Cardiac septum (tissue), 1 donor: ENCODE measurements at regions not wholly inside any gene's neighbourhood (a gene's known extent, or its start where the extent isn't known, plus 50 kb on each side); places are given as distances from the start of the nearest gene placed in this dataset.

Source experiments
- DNase-seq: peaks from one replicate; pipeline ENCODE4 v3.0.0-alpha.2; 2020; ENCODE audit warnings: low spot score
- intact Hi-C: fragments of 100-400 bp; cut with DNase I; formaldehyde crosslinking; loops from one replicate; pipeline ENCODE4 v1.14.0; 2022
- donor health status: DM: no; HTN: no; CAD: no.

DNA sequence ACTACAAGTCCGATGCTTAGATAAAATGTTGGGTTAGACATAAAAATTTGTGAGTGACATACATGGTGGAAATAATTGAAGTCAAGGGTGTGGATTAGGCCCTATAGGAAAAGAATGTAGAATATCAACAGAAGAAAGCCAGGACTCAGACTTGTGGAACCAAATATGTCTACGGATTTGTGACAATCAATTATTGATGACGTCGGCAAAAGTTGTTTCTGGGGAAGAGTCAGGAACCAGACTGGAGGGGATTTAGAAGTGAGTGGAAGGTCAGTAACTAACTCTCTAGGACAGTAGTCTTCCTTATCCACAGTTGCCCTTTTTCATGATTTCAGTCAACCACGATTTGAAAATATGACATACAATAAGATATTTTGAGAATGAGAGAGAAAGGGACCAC is 130.9 kb upstream of the TANK start:
- no peak for DNase-seq
- intact Hi-C loops: no loop called here

DNA sequence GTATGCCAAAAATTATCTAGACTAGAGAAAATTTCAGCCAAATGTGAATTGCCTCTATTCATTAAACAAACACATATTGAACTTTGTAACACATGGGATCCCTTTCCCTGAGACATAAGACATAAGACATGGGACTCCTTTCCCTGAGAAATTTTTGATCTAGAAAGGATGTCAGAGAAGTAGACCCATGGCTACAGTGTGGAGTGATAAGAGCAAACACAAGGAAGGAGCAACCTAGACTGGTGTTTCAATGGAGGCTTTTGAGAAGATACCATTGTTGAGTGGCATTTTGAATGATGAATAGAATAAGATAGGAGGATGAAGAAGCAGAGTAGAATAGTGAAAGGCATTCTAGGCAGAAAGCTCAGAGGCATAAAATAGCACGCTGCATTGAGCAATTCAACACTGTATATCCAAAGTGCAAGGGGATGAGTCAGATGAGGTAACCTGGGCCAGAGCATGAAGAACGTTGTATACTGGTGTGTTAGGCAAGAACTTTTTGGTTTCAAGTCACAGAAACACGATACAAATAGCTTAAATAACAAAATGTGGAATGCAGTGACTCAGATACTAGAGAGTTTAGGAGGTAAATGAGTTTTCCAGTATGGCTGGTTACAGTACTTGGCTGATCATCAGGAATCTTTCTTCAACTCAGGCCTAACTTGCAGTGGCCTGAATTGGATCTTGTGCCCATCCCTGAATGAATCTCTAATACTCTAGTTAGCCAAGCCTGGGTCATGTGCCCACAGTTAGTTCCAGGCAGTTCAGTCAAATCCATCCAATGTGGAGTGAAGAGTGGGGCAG is 129.8 kb upstream of the TANK start:
- intact Hi-C loops: no loop called here
- DNase-seq: no peak

DNA sequence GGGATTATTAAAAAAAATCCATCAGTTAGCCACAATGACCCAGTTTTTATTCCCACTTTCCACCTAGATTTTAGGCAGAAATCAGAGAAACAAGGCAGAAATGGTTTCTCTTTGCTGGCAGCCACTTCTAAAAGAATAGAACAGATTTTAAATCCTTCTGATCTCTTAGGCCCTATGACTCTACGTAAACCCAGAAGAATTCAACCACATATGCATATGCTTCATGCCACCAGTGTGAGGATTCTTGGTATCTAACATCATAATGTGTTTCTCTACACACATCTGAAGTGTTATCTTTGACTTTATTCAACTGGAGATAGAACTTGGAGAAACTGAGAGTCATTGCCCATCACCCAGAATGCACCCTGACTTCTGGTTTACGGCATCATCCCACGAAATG is 128.7 kb upstream of the TANK start:
- no peak for DNase-seq

DNA sequence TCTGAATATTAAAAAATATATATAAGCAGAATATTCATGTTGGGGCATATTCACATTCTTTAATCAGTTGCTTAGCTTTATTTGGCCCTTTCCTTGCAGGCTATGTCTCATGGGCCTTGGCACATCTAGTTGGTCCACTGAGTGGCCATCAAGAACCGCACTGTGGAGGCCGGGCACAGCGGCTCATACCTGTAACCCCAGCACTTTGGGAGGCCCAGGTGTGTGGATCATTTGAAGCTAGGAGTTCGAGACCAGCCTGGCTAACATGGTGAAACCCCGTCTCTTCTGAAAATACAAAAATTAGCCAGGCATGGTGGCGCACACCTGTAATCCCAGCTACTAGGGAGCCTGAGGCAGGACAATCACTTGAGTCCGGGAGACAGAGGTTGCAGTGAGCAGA is 127.6 kb upstream of the TANK start:
- intact Hi-C loops: no loop called here
- DNase-seq: no peak

More for the DNA sequence above, 128.7 kb upstream of the TANK start:
- intact Hi-C loops: no loop called here

- DNase-seq: no peak
- intact Hi-C loops: no loop called here
These were observed 127.1 kb upstream of the TANK start for GRCh38 chr2:161033059-161033660.

- no peak for DNase-seq
- intact Hi-C loops: no loop called here
These were observed 123.3 kb upstream of the TANK start for GRCh38 chr2:161036926-161037325.

GRCh38 chr2:161039071-161039470 is 121.2 kb upstream of the TANK start:
- intact Hi-C loops: no loop called here
- DNase-seq: no peak

DNA sequence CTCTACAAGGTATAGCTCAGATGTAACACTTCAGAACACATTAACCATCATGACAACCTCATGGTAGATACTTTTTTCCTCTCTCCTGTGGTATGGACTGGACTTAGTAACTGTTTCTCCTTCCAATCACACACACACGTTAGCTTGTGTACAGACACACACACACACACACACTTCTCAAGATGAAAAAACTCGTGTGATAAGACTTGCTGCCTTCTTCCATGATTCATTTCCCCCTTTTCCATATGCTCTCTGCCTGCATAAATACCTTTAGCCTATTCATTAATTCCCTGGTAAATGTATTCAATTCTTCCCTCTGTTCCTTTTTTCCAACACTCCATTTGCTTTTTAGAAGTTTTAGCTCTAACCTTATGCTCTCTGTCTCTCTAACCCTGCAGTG is 118.9 kb upstream of the TANK start:
- intact Hi-C loops: no loop called here
- DNase-seq: no peak

DNA sequence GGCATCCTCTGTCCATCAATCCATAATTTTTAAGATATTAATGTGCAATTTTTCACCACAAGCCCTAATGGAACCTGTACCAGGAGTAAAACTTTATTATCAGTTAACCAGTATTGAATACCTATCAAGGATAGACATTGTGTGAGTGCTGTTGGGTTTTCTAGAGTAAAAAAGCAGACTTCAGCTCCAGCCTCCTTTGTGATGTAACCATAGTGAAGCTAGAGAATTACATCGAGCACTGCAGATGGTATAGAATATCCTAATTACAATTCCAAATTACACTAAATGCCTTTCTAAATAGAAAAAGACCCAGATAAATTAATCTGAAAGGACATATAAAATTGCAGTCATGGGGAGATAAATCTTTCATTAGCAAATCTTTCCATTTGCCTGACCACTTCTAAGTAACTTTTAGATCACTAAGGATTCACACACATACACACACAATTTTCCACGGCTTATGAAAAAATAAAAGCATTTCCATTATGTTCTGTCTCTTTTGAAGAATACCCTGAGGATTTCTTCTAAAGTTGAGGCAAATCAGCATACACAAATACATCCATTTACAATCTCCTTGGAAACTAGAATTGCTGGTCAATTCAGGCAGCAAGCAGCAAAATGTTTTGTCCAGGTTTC is 117.1 kb upstream of the TANK start:
- no peak for DNase-seq
- intact Hi-C loops: no loop called here

GRCh38 chr2:161044095-161044865 is 115.9 kb upstream of the TANK start:
- DNase-seq: no peak
- intact Hi-C loops: no loop called here

- DNase-seq: no peak
- intact Hi-C loops: no loop called here
These were observed 115.3 kb upstream of the TANK start for GRCh38 chr2:161044921-161045320.

GRCh38 chr2:161045726-161046125 is 114.5 kb upstream of the TANK start:
- DNase-seq: no peak
- intact Hi-C loops: no loop called here

- intact Hi-C loops: no loop called here
- DNase-seq: no peak
These were observed 113.4 kb upstream of the TANK start for GRCh38 chr2:161046876-161047275.

DNA sequence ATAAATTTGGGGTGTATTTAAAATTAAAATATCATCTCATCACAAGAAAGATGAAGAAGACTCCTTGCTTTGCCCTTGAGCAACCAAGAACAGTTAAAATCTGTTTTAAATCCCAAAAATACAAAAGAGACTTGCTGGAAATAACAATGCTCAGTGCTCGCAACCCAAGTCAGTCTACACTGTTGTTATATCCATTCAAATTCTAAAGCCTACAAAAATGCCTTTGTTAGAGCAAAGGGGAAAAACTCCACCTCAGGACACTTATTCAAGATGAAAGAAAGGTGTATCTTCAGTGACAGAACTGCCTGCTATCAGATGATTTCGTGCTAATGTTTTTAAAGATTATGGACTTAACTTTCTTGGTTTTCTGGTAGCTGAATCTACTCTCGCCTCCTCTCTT is 111.9 kb upstream of the TANK start:
- intact Hi-C loops: no loop called here
- DNase-seq: no peak

DNA sequence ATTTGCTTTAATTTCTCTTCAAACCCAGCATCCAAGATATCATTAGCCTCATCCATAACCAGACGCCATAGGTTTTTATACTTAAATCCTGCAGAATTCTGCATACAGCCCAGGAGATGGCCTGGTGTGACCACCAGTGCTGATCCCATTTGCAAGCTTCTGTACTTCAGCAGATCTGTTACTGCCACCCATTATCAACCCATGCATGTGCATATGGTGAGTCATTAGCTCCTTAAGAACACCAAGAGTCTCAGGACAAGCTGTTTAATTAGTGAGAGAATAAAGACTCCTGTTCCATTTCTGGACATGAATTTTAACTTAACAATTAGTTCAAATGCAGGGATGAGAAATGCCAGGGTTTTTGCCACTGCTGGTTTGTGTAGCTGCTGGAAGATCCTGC is 110.7 kb upstream of the TANK start:
- intact Hi-C loops: no loop called here
- DNase-seq: no peak

DNA sequence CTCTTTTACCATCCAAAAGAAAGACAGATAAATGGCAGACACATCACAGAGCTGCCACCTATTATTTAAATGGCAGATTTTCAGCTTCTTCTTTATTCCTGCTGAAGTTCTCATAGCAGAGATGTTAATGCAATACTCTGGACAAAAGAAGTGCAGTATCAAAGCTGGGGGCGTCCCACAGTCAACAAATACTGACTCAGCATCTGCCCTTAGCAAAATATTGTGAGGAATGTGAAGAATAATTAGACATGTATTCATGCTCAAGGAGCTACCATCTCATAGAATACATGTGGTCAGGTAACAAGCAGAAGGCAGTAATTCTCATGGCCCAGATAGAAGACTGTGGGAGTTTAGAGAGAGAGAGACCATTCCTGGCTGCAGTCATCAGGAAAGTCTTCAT is 108.0 kb upstream of the TANK start:
- no peak for DNase-seq
- intact Hi-C loops: no loop called here

DNA sequence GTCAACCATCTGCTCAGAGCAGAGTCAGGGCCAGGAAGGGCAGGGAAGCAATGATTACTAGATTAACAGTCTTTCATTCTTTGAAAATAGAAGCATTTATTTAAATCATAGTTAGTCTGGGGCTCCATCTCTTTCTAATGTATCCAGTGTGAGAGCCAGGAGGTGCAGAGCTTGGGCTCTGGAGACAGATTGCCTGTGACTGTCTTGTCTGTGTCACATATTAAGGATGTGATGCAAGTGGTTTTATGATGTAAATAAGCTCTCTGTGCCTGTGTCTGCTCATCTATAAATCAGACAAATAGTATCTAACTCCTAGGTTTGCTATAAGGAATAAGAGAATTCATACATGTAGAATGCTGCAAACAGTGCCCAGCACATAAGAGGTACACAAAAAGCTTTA is 104.9 kb upstream of the TANK start:
- intact Hi-C loops: no loop called here
- DNase-seq: no peak

GRCh38 chr2:161059388-161059787 is 100.8 kb upstream of the TANK start:
- intact Hi-C loops: no loop called here
- DNase-seq: no peak

- DNase-seq: no peak
- intact Hi-C loops: loop anchor here (5.0 kb wide), 1 partner anchor 949 kb away; no protein-coding TSS in a partner anchor
These were observed 98.4 kb upstream of the TANK start for GRCh38 chr2:161061786-161062185.
